ENCODE measurements at regions not wholly inside any gene's neighbourhood (a gene's known extent, or its start where the extent isn't known, plus 50 kb on each side); places are given as distances from the start of the nearest gene placed in this dataset.

DNA sequence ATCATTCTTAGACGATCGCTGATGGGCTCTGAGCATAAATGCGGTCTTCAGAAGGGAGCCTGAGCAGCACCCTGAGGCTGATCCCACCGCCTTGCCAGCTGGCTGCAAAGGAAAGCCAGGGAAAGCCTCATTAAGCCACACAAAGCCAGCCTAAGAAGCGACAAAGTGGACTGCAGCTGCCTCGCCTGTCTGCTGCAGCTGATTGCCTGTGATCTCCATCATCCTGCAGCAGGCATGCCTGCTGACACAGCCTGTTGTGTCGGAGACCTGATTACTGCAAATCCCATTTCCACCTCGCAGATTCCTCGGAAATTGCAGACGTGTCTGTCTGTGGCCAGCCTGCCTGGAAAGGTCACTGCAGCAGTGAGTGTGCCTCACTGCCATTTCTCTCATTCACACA, 1087.0 kb upstream of the AUTS2 start:
- TF ChIP-seq, protein P1, sequence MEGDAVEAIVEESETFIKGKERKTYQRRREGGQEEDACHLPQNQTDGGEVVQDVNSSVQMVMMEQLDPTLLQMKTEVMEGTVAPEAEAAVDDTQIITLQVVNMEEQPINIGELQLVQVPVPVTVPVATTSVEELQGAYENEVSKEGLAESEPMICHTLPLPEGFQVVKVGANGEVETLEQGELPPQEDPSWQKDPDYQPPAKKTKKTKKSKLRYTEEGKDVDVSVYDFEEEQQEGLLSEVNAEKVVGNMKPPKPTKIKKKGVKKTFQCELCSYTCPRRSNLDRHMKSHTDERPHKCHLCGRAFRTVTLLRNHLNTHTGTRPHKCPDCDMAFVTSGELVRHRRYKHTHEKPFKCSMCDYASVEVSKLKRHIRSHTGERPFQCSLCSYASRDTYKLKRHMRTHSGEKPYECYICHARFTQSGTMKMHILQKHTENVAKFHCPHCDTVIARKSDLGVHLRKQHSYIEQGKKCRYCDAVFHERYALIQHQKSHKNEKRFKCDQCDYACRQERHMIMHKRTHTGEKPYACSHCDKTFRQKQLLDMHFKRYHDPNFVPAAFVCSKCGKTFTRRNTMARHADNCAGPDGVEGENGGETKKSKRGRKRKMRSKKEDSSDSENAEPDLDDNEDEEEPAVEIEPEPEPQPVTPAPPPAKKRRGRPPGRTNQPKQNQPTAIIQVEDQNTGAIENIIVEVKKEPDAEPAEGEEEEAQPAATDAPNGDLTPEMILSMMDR (IDR thresholded peaks at IDR 0.05), result no peak
- TF ChIP-seq POLR2A (IDR thresholded peaks at IDR 0.05), result no peak
